Amniotic stem cell (primary cell): ENCODE measurements at regions not wholly inside any gene's neighbourhood (a gene's known extent, or its start where the extent isn't known, plus 50 kb on each side); places are given as distances from the start of the nearest gene placed in this dataset.

Experiments
- DNase-seq: peaks from one replicate; lab custom pipeline; 2025; lab: John Stamatoyannopoulos, UW

DNA sequence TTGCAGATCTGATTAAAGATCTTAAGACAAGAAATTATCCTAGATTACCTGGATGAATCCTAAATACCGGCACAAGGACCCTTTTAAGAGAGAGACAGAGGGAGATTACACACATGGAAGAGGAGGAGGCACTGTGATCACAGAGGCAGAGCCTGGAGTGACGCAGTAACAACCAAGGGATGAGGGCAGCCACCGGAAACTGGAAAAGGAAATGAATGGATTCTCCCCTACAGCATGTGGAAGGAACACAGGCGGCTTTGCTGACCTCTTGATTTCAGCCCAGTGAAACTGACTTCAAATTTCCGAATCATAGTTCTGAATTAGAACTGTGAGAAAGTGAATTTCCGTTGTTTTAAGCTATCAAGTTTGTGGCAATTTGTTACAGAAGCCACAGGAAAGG lies 50.2 kb upstream of the IVNS1ABP start:
- no peak for DNase-seq
